ENCODE measurements at regions not wholly inside any gene's neighbourhood (a gene's known extent, or its start where the extent isn't known, plus 50 kb on each side); places are given as distances from the start of the nearest gene placed in this dataset.

GRCh38 chr16:85193876-85194275 lies 81.6 kb upstream of the CIBAR2 start:
- TF ChIP-seq CTCF (IDR thresholded peaks at IDR 0.05) (no peak), POLR2A (IDR thresholded peaks at IDR 0.05) (no peak)

All from body of pancreas (tissue), 4 donors.